ENCODE measurements at regions not wholly inside any gene's neighbourhood (a gene's known extent, or its start where the extent isn't known, plus 50 kb on each side); places are given as distances from the start of the nearest gene placed in this dataset.
A peak's percentile ranks its signal among the peaks of the same experiment; 100 is the strongest.

DNA sequence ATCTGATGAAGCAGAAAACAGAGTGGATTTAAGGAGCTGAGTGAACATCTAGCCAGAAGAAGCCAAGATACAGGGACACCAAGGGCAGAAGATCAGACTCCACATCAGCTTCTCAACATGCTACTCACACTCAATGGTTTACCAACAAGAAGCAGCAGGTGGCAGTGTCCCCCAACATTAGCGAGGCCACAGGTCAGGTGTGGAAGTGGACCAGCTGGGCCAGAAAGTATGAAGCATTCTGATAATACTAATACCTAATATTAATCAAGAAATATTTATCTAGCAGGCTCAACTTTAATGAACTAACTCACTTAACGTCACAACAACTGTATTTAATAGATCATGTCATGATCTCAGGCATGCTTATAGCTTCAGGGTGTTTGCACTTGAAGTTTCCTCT is 73.4 kb upstream of the TTC29 start:
- H3K4me1 ChIP-seq: no peaks in the 10 kb centered on the region
- no peak overlapping the region for H3K27ac ChIP-seq
- 35% methylated on average over 2 of the region's 2 CpGs for WGBS (ENCODE audit: insufficient coverage, low coverage, low lambda C conversion rate, missing lambda C conversion rate)
- no peaks in the 10 kb centered on the region for H3K27me3 ChIP-seq
- TF ChIP-seq, protein P1, sequence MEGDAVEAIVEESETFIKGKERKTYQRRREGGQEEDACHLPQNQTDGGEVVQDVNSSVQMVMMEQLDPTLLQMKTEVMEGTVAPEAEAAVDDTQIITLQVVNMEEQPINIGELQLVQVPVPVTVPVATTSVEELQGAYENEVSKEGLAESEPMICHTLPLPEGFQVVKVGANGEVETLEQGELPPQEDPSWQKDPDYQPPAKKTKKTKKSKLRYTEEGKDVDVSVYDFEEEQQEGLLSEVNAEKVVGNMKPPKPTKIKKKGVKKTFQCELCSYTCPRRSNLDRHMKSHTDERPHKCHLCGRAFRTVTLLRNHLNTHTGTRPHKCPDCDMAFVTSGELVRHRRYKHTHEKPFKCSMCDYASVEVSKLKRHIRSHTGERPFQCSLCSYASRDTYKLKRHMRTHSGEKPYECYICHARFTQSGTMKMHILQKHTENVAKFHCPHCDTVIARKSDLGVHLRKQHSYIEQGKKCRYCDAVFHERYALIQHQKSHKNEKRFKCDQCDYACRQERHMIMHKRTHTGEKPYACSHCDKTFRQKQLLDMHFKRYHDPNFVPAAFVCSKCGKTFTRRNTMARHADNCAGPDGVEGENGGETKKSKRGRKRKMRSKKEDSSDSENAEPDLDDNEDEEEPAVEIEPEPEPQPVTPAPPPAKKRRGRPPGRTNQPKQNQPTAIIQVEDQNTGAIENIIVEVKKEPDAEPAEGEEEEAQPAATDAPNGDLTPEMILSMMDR (IDR thresholded peaks at IDR 0.05): peak; percentile 49 to 71 (median 54)
- TF ChIP-seq POLR2A (IDR thresholded peaks at IDR 0.05): no peak
- intact Hi-C loops (cut with DNase I): no loop called here
- H3K36me3 ChIP-seq: no peaks in the 10 kb centered on the region
- DNase-seq (peak; percentile 44 to 62 (median 60)), ATAC-seq (peak; percentile 80 to 92 (median 86))
- H3K9me3 ChIP-seq: no peaks in the 10 kb centered on the region
- H3K4me3 ChIP-seq: no peak overlapping the region

DNA sequence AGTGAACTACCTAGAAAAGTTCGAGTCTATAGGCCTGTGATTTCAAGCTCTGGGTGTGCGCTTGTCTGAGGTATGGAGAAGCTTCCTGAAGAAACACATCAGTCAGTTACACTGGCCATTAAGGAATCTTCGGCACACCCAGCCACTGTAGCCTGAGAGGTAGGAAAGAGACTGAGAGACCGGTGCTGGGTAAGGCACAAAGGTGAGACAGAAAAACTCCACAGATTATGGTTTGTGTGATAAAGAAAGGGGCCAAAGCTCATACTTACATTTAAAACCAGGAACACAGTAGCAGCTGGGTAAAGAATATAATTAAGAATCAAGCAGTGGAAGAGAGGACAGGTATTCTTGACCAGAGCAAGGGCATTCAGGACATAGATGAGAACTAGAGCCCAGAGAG is 74.8 kb upstream of the TTC29 start:
- 60% methylated on average over 4 of the region's 4 CpGs for WGBS (ENCODE audit: insufficient coverage, low coverage, low lambda C conversion rate, missing lambda C conversion rate)
- intact Hi-C loops (cut with DNase I): no loop called here
- Histone ChIP-seq H3K27ac (no peak overlapping the region), H3K4me1 (no peaks in the 10 kb centered on the region), H3K36me3 (no peaks in the 10 kb centered on the region), H3K9me3 (no peaks in the 10 kb centered on the region), H3K27me3 (no peaks in the 10 kb centered on the region), H3K4me3 (no peak overlapping the region)
- DNase-seq (no peak), ATAC-seq (no peak)
- no peak for TF ChIP-seq POLR2A (IDR thresholded peaks at IDR 0.05)
- TF ChIP-seq, protein P1 (IDR thresholded peaks at IDR 0.05): no peak

DNA sequence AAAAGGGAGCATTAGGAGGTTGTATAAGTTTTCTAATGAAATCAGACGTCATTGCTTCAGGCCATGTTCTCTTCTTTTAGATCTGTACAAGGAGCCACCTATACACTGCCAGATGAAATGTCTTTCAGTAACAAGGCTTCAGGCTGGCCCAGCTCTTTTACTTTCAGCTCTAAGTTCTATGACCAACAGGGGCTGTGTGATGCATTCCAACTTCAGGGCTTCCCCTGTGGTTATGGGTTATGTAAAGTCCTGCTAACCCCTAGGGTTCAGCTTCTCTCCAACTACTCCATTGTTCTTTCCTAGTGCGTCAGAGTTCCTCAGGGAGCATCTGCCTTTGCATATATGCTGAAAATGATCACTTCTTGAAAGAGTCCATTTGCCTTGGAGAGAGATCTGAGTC is 79.4 kb upstream of the TTC29 start:
- ATAC-seq: no peak
- Histone ChIP-seq H3K4me3 (no peak overlapping the region), H3K27me3 (no peaks in the 10 kb centered on the region), H3K4me1 (no peaks in the 10 kb centered on the region), H3K27ac (no peak overlapping the region), H3K36me3 (no peaks in the 10 kb centered on the region), H3K9me3 (no peaks in the 10 kb centered on the region)
- DNase-seq: no peak
- no peak for TF ChIP-seq POLR2A (IDR thresholded peaks at IDR 0.05)
- TF ChIP-seq, protein P1 (IDR thresholded peaks at IDR 0.05): no peak
- intact Hi-C loops (cut with DNase I): no loop called here
- WGBS (ENCODE audit: insufficient coverage, low coverage, low lambda C conversion rate, missing lambda C conversion rate): 77% methylated on average over 2 of the region's 2 CpGs

DNA sequence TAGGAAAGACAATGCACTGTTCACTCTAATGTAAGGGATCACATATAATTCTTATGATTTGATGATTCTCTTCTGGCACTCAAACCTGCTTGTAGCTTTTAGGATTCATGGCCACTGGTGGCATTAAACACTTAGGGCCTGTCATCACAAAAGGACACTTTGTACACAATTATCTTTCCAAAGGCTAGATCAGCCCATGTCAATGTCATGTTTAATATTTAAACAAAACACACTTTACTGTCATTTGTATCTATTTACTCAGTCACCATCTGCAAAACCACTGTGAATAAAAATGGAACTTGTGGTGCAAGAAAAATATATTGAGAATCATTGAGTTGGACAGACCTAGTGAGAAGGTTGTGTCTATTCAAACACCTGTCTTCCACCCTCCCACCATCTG is 83.6 kb upstream of the TTC29 start:
- no peaks in the 10 kb centered on the region for H3K36me3 ChIP-seq
- intact Hi-C loops (cut with DNase I): no loop called here
- H3K4me3 ChIP-seq: no peak overlapping the region
- TF ChIP-seq, protein P1 (IDR thresholded peaks at IDR 0.05): no peak
- TF ChIP-seq POLR2A (IDR thresholded peaks at IDR 0.05): no peak
- no peak overlapping the region for H3K27ac ChIP-seq
- H3K27me3 ChIP-seq: no peaks in the 10 kb centered on the region
- no peak for DNase-seq
- no peaks in the 10 kb centered on the region for H3K9me3 ChIP-seq
- no peak for ATAC-seq
- H3K4me1 ChIP-seq: no peaks in the 10 kb centered on the region

DNA sequence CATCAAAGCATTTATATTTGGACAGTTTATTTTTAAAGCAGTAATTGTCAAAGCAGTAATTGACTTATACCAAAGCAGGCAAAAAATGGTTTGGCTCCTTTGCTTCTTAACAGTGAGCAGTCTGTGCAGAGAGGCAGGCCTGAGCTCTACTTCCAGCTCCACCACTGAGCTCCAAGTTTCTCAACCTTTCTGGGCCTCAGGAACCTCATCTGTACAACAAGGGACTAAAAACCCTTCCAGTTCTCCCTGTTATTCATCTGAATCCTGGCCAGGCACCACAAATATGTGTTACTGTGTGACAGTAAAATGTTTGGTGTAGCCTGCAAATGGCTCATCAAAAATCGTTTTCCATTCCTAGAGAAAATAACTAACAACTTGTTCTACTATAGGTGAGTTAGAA is 88.7 kb upstream of the TTC29 start:
- DNase-seq (no peak), ATAC-seq (no peak)
- no peaks in the 10 kb centered on the region for H3K36me3 ChIP-seq
- intact Hi-C loops (cut with DNase I): no loop called here
- H3K4me1 ChIP-seq: no peaks in the 10 kb centered on the region
- no peaks in the 10 kb centered on the region for H3K9me3 ChIP-seq
- no peak for TF ChIP-seq POLR2A (IDR thresholded peaks at IDR 0.05)
- TF ChIP-seq, protein P1 (IDR thresholded peaks at IDR 0.05): no peak
- H3K27me3 ChIP-seq: no peaks in the 10 kb centered on the region
- H3K4me3 ChIP-seq: no peak overlapping the region
- H3K27ac ChIP-seq: no peak overlapping the region
- 25% methylated on average over 1 of the region's 1 CpG for WGBS (ENCODE audit: insufficient coverage, low coverage, low lambda C conversion rate, missing lambda C conversion rate)
